Loucy (cell line): ENCODE measurements at regions not wholly inside any gene's neighbourhood (a gene's known extent, or its start where the extent isn't known, plus 50 kb on each side); places are given as distances from the start of the nearest gene placed in this dataset.

ENCODE experiments used
- CTCF ChIP-seq: fragments of 200-600 bp; sonication (generic); conservative IDR thresholded peaks from 2 replicates; pipeline ENCODE4 v1.5.1; 2014; ENCODE audit warnings: mild to moderate bottlenecking, antibody characterized with exemption, low read length
- EZH2phosphoT487 ChIP-seq: fragments of 200-600 bp; IDR thresholded peaks from 2 replicates; pipeline ENCODE4 v1.6.1; 2018; ENCODE audit warnings: antibody characterized with exemption, mild to moderate bottlenecking, moderate library complexity, borderline replicate concordance

GRCh38 chr5:96144289-96144688 lies 182.6 kb upstream of the ELL2 start:
- TF ChIP-seq CTCF (no peak), EZH2phosphoT487 (no peak)
